Liver (tissue), 1 donor: ENCODE measurements at regions not wholly inside any gene's neighbourhood (a gene's known extent, or its start where the extent isn't known, plus 50 kb on each side); places are given as distances from the start of the nearest gene placed in this dataset.

Experiments used
- TF ChIP-seq, protein P1 (sequence below): IDR thresholded peaks from 2 replicates; pipeline ENCODE4 v1.6.1; 2016; ENCODE audit warnings: antibody characterized with exemption, mild to moderate bottlenecking
- TF ChIP-seq, protein P2 (sequence below): IDR thresholded peaks from 2 replicates; pipeline ENCODE4 v1.6.1; 2016; ENCODE audit warnings: antibody characterized with exemption

DNA sequence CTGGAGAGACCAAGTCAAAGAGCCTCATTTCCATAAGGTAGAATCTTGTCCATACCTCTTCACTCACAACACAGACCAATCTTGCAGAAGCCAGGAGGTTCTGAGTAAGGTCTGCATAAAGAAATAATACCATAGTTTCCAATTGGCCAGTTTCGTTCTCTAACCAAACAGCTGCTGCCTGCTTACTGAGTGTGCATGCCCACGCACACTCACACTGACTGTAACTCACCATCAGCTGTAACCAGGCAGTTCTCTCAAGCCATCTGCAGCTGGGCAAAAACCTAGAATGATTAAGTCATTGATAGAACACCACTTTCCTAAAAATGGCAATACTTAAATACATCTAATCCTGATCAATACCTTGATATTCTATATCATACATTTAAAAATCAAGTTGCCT lies 106.6 kb upstream of the VAV3 start:
- TF ChIP-seq, protein P1, sequence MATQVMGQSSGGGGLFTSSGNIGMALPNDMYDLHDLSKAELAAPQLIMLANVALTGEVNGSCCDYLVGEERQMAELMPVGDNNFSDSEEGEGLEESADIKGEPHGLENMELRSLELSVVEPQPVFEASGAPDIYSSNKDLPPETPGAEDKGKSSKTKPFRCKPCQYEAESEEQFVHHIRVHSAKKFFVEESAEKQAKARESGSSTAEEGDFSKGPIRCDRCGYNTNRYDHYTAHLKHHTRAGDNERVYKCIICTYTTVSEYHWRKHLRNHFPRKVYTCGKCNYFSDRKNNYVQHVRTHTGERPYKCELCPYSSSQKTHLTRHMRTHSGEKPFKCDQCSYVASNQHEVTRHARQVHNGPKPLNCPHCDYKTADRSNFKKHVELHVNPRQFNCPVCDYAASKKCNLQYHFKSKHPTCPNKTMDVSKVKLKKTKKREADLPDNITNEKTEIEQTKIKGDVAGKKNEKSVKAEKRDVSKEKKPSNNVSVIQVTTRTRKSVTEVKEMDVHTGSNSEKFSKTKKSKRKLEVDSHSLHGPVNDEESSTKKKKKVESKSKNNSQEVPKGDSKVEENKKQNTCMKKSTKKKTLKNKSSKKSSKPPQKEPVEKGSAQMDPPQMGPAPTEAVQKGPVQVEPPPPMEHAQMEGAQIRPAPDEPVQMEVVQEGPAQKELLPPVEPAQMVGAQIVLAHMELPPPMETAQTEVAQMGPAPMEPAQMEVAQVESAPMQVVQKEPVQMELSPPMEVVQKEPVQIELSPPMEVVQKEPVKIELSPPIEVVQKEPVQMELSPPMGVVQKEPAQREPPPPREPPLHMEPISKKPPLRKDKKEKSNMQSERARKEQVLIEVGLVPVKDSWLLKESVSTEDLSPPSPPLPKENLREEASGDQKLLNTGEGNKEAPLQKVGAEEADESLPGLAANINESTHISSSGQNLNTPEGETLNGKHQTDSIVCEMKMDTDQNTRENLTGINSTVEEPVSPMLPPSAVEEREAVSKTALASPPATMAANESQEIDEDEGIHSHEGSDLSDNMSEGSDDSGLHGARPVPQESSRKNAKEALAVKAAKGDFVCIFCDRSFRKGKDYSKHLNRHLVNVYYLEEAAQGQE = no peak
- TF ChIP-seq, protein P2, sequence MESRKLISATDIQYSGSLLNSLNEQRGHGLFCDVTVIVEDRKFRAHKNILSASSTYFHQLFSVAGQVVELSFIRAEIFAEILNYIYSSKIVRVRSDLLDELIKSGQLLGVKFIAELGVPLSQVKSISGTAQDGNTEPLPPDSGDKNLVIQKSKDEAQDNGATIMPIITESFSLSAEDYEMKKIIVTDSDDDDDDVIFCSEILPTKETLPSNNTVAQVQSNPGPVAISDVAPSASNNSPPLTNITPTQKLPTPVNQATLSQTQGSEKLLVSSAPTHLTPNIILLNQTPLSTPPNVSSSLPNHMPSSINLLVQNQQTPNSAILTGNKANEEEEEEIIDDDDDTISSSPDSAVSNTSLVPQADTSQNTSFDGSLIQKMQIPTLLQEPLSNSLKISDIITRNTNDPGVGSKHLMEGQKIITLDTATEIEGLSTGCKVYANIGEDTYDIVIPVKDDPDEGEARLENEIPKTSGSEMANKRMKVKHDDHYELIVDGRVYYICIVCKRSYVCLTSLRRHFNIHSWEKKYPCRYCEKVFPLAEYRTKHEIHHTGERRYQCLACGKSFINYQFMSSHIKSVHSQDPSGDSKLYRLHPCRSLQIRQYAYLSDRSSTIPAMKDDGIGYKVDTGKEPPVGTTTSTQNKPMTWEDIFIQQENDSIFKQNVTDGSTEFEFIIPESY = no peak
